ENCODE measurements at regions not wholly inside any gene's neighbourhood (a gene's known extent, or its start where the extent isn't known, plus 50 kb on each side); places are given as distances from the start of the nearest gene placed in this dataset.

DNA sequence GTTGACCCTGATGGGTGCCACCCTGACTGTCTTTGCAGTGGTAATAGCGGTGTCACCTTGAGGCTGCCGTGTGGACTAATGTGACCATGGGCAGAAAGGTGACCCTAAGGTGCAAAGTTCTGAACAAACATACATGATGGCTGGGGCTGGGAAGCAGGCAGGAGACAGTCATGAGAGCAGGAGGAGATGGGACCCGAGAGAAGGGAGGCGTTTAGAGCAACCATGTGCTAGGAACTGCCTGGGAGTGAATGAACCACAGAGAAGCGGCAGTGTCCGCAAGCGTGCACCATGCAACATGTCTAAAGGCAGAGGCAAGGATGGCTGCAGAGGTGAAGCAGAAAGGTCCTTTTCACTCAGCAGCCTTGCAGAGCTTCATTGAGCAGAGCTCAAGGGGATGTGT, 113.1 kb upstream of the GDF10 start:
- H3K4me3 ChIP-seq, result no peak overlapping the region
- no peaks in the 10 kb centered on the region for H3K9me3 ChIP-seq
- no peak overlapping the region for H3K27ac ChIP-seq
- DNase-seq (ENCODE audit: extremely low spot score in 2 of 2), result peak in 1 of 2 donors; percentile 83
- TF ChIP-seq, protein P1, sequence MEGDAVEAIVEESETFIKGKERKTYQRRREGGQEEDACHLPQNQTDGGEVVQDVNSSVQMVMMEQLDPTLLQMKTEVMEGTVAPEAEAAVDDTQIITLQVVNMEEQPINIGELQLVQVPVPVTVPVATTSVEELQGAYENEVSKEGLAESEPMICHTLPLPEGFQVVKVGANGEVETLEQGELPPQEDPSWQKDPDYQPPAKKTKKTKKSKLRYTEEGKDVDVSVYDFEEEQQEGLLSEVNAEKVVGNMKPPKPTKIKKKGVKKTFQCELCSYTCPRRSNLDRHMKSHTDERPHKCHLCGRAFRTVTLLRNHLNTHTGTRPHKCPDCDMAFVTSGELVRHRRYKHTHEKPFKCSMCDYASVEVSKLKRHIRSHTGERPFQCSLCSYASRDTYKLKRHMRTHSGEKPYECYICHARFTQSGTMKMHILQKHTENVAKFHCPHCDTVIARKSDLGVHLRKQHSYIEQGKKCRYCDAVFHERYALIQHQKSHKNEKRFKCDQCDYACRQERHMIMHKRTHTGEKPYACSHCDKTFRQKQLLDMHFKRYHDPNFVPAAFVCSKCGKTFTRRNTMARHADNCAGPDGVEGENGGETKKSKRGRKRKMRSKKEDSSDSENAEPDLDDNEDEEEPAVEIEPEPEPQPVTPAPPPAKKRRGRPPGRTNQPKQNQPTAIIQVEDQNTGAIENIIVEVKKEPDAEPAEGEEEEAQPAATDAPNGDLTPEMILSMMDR (IDR thresholded peaks at IDR 0.05), result no peak
- TF ChIP-seq POLR2AphosphoS5 (IDR thresholded peaks at IDR 0.05; ENCODE audit: insufficient read depth in 1 of 2, low read depth in 1 of 2), result no peak
- no peak for TF ChIP-seq POLR2A (IDR thresholded peaks at IDR 0.05)
- no peaks in the 10 kb centered on the region for H3K4me1 ChIP-seq
- no peaks in the 10 kb centered on the region for H3K36me3 ChIP-seq
- no peaks in the 10 kb centered on the region for H3K27me3 ChIP-seq
- intact Hi-C loops (cut with DNase I), result no loop called here

DNA sequence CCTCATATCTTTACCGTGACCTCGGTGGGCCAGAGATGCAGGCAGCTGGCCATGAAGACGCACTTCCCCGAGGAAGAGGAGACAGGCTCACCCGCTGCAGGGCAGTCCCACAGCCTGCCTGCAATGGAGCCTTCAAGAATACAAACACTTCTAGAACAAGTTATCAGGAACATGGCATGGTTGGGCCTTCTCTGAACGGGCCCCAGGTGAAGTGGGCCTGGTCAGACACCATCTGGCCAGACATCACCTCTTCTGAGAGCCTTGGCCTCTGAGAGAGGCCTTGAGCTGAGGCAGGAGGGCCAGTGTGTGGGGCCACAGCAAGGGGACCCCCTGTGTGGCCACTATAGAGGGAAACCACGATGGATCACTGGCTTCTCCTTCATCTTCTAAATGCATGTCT, 112.4 kb upstream of the GDF10 start:
- H3K4me3 ChIP-seq, result no peak overlapping the region
- H3K9me3 ChIP-seq, result no peaks in the 10 kb centered on the region
- no peaks in the 10 kb centered on the region for H3K27me3 ChIP-seq
- H3K4me1 ChIP-seq, result no peaks in the 10 kb centered on the region
- no peaks in the 10 kb centered on the region for H3K36me3 ChIP-seq
- no peak overlapping the region for H3K27ac ChIP-seq
- TF ChIP-seq, protein P1 (IDR thresholded peaks at IDR 0.05), result no peak
- TF ChIP-seq POLR2AphosphoS5 (IDR thresholded peaks at IDR 0.05; ENCODE audit: insufficient read depth in 1 of 2, low read depth in 1 of 2), result no peak
- TF ChIP-seq POLR2A (IDR thresholded peaks at IDR 0.05), result no peak
- intact Hi-C loops (cut with DNase I), result no loop called here
- peak in 1 of 2 donors; percentile 84 for DNase-seq (ENCODE audit: extremely low spot score in 2 of 2)

DNA sequence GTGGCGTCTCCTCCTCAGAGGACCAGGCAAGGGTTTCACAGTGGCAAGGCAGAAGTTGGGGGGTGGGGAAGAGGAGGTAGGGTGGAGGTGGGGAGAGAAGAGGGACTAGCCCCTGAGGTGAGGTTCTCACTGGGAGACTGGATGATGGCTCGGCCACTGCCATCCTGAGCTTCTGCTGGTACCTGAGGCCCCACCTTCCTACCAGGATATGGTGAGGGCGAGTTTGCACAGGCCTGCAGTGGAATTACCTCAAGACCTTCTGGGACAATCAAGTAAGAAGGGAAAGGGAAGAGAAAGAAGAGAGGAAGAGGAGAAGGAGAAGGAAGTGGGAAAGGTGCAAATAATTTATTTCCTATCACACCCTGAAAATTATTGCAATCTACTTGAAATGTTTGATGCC, 111.8 kb upstream of the GDF10 start:
- Histone ChIP-seq H3K4me3 (no peak overlapping the region), H3K27ac (no peak overlapping the region), H3K27me3 (no peaks in the 10 kb centered on the region), H3K36me3 (no peaks in the 10 kb centered on the region), H3K9me3 (no peaks in the 10 kb centered on the region), H3K4me1 (no peaks in the 10 kb centered on the region)
- DNase-seq (ENCODE audit: extremely low spot score in 2 of 2), result peak in 1 of 2 donors; percentile 62
- intact Hi-C loops (cut with DNase I), result no loop called here
- TF ChIP-seq POLR2A (IDR thresholded peaks at IDR 0.05) (no peak), POLR2AphosphoS5 (IDR thresholded peaks at IDR 0.05; ENCODE audit: insufficient read depth in 1 of 2, low read depth in 1 of 2) (no peak)
- TF ChIP-seq, protein P1 (IDR thresholded peaks at IDR 0.05), result no peak

DNA sequence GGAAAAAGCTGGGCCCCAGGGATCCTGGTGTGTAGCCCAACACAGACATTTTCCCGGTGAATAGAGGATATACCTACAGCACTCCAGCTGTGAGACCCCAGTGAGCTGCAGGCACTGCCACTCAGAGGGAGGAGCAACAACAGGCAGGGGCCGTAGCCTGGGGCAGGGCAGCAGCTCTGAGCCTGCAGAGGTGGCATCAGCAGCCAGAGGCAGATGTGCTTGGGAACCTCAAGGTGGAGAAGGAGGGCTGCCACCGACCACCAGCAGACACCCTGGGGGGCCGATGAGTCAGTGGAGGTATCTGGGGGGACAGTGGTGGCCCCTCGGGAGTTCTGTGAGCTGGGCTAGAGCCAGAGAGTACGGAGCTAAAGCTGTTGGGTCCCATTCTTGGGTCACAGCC, 110.2 kb upstream of the GDF10 start:
- DNase-seq (ENCODE audit: extremely low spot score in 2 of 2), result no peak
- Histone ChIP-seq H3K27me3 (no peaks in the 10 kb centered on the region), H3K27ac (no peak overlapping the region), H3K36me3 (no peaks in the 10 kb centered on the region), H3K9me3 (no peaks in the 10 kb centered on the region), H3K4me1 (no peaks in the 10 kb centered on the region), H3K4me3 (no peak overlapping the region)
- TF ChIP-seq, protein P1 (IDR thresholded peaks at IDR 0.05), result no peak
- TF ChIP-seq POLR2A (IDR thresholded peaks at IDR 0.05) (no peak), POLR2AphosphoS5 (IDR thresholded peaks at IDR 0.05; ENCODE audit: insufficient read depth in 1 of 2, low read depth in 1 of 2) (no peak)
- intact Hi-C loops (cut with DNase I), result no loop called here

DNA sequence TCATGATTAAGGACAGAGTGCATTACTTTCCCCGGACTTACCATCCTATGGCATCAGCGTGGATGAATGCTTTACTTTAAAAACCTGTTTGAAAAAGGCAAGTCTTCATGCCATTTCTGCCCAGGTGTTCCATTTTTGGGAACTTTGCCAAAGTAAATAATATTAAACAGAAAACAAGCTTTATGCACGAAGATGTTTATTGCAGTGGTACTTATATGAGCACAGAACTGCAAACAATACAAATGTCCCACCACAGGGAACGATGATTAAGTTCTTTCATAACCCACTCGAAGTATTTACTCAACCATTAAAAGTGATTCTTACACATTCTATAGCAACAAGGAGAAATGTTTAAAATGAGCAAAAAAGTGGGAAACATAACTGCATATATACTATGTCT, 109.7 kb upstream of the GDF10 start:
- intact Hi-C loops (cut with DNase I), result no loop called here
- DNase-seq (ENCODE audit: extremely low spot score in 2 of 2), result no peak
- H3K36me3 ChIP-seq, result no peaks in the 10 kb centered on the region
- H3K4me3 ChIP-seq, result no peak overlapping the region
- no peaks in the 10 kb centered on the region for H3K4me1 ChIP-seq
- no peak for TF ChIP-seq POLR2A (IDR thresholded peaks at IDR 0.05)
- TF ChIP-seq POLR2AphosphoS5 (IDR thresholded peaks at IDR 0.05; ENCODE audit: insufficient read depth in 1 of 2, low read depth in 1 of 2), result no peak
- TF ChIP-seq, protein P1 (IDR thresholded peaks at IDR 0.05), result no peak
- H3K9me3 ChIP-seq, result no peaks in the 10 kb centered on the region
- H3K27ac ChIP-seq, result no peak overlapping the region
- no peaks in the 10 kb centered on the region for H3K27me3 ChIP-seq

Data from vagina (tissue), 2 donors.